ENCODE measurements at regions not wholly inside any gene's neighbourhood (a gene's known extent, or its start where the extent isn't known, plus 50 kb on each side); places are given as distances from the start of the nearest gene placed in this dataset.

DNA sequence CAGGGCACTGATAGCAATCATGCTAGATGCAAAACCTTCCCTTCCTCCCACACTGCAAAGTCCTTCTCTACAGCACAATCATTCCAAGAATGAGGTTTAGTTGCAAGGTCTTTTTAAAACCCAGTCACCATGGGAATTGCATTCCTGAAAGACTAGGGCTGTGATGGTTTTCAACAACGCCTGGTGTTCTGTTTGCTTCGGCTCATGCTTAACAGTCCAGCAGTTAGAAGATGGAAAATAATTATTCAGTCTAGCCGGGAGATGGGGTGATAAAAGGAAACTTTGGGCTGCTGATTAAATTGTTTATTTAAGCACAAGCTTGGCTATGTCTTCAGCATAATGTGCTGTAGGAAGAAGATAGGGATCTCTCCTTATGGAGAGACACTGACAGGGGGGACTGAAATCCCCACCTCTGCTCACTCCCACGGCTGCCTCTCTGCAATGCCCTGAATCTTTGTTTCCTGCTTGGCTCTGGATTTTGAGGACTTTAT, 211.4 kb downstream of the MID1IP1 start:
- no peak for TF ChIP-seq EZH2 (IDR thresholded peaks at IDR 0.05; ENCODE audit: low read length, unreplicated experiment)
- TF ChIP-seq EZH2phosphoT487 (IDR thresholded peaks at IDR 0.05; ENCODE audit: borderline replicate concordance, low read length): no peak
- TF ChIP-seq, protein P1, sequence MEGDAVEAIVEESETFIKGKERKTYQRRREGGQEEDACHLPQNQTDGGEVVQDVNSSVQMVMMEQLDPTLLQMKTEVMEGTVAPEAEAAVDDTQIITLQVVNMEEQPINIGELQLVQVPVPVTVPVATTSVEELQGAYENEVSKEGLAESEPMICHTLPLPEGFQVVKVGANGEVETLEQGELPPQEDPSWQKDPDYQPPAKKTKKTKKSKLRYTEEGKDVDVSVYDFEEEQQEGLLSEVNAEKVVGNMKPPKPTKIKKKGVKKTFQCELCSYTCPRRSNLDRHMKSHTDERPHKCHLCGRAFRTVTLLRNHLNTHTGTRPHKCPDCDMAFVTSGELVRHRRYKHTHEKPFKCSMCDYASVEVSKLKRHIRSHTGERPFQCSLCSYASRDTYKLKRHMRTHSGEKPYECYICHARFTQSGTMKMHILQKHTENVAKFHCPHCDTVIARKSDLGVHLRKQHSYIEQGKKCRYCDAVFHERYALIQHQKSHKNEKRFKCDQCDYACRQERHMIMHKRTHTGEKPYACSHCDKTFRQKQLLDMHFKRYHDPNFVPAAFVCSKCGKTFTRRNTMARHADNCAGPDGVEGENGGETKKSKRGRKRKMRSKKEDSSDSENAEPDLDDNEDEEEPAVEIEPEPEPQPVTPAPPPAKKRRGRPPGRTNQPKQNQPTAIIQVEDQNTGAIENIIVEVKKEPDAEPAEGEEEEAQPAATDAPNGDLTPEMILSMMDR (conservative IDR thresholded peaks at IDR 0.05; ENCODE audit: low read depth, low read length): no peak
